ENCODE measurements at regions not wholly inside any gene's neighbourhood (a gene's known extent, or its start where the extent isn't known, plus 50 kb on each side); places are given as distances from the start of the nearest gene placed in this dataset.
A peak's percentile ranks its signal among the peaks of the same experiment; 100 is the strongest.

- WGBS (ENCODE audit: extremely low coverage, insufficient coverage, low lambda C conversion rate) = no CpG with 5 or more reads among the region's 12 CpGs
- DNase-seq = no peak
- H3K4me1 ChIP-seq (ENCODE audit: control insufficient read depth, low read depth, low read length) = no peaks in the 10 kb centered on the region
- no peak overlapping the region for H4K8ac ChIP-seq (ENCODE audit: low read depth, low read length)
- no peak overlapping the region for H2BK5ac ChIP-seq (ENCODE audit: low read length)
- H2AK5ac ChIP-seq (ENCODE audit: low read length) = no peak overlapping the region
- no peak overlapping the region for H3K9ac ChIP-seq (ENCODE audit: low read length)
- H3K56ac ChIP-seq (ENCODE audit: low read length) = no peak overlapping the region
- H3K4me3 ChIP-seq (ENCODE audit: low read length) = no peak overlapping the region
- no peaks in the 10 kb centered on the region for H3K36me3 ChIP-seq (ENCODE audit: control insufficient read depth, insufficient read depth, low read length)
- H2BK120ac ChIP-seq (ENCODE audit: low read depth, low read length) = no peak overlapping the region
- H3K79me2 ChIP-seq (ENCODE audit: control insufficient read depth, insufficient read depth, low read length) = no peaks in the 10 kb centered on the region
- H3K4me2 ChIP-seq (ENCODE audit: low read length) = no peak overlapping the region
- no peaks in the 10 kb centered on the region for H3K27me3 ChIP-seq (ENCODE audit: insufficient read depth, low read length, poor library complexity)
- H3K4ac ChIP-seq (ENCODE audit: low read depth, low read length) = no peak overlapping the region
- H3K79me1 ChIP-seq (ENCODE audit: low read length) = no peaks in the 10 kb centered on the region
- H3K23ac ChIP-seq (ENCODE audit: low read length) = no peak overlapping the region
- H3K27ac ChIP-seq (ENCODE audit: low read depth, low read length) = no peak overlapping the region
- H3K18ac ChIP-seq (ENCODE audit: low read length) = no peak overlapping the region
- H2BK15ac ChIP-seq (replicated peaks; ENCODE audit: low read depth) = no peak overlapping the region
- H4K5ac ChIP-seq (ENCODE audit: low read length) = no peak overlapping the region
These were observed 298.5 kb downstream of the BMP7 start for GRCh38 chr20:56967916-56968315.

GRCh38 chr20:56968376-56969048 lies 297.9 kb downstream of the BMP7 start:
- Histone ChIP-seq H3K36me3 (ENCODE audit: control insufficient read depth, insufficient read depth, low read length) (no peaks in the 10 kb centered on the region), H2BK15ac (replicated peaks; ENCODE audit: low read depth) (no peak overlapping the region), H3K9ac (ENCODE audit: low read length) (no peak overlapping the region), H4K8ac (ENCODE audit: low read depth, low read length) (no peak overlapping the region), H3K4me2 (ENCODE audit: low read length) (no peak overlapping the region), H4K5ac (ENCODE audit: low read length) (no peak overlapping the region), H2AK5ac (ENCODE audit: low read length) (no peak overlapping the region), H3K27me3 (ENCODE audit: insufficient read depth, low read length, poor library complexity) (no peaks in the 10 kb centered on the region), H3K27ac (ENCODE audit: low read depth, low read length) (no peak overlapping the region), H3K79me1 (ENCODE audit: low read length) (no peaks in the 10 kb centered on the region), H3K4me1 (ENCODE audit: control insufficient read depth, low read depth, low read length) (no peaks in the 10 kb centered on the region), H3K79me2 (ENCODE audit: control insufficient read depth, insufficient read depth, low read length) (no peaks in the 10 kb centered on the region), H2BK5ac (ENCODE audit: low read length) (no peak overlapping the region), H3K23ac (ENCODE audit: low read length) (no peak overlapping the region), H3K4me3 (ENCODE audit: low read length) (no peak overlapping the region), H2BK120ac (ENCODE audit: low read depth, low read length) (no peak overlapping the region), H3K18ac (ENCODE audit: low read length) (no peak overlapping the region), H3K56ac (ENCODE audit: low read length) (no peak overlapping the region), H3K4ac (ENCODE audit: low read depth, low read length) (no peak overlapping the region)
- no CpG with 5 or more reads among the region's 12 CpGs for WGBS (ENCODE audit: extremely low coverage, insufficient coverage, low lambda C conversion rate)
- no peak for DNase-seq

GRCh38 chr20:56974499-56975250 lies 291.8 kb downstream of the BMP7 start:
- H3K27me3 ChIP-seq (ENCODE audit: insufficient read depth, low read length, poor library complexity) = no peaks in the 10 kb centered on the region
- H3K79me1 ChIP-seq (ENCODE audit: low read length) = no peaks in the 10 kb centered on the region
- H3K23ac ChIP-seq (ENCODE audit: low read length) = no peak overlapping the region
- no peak overlapping the region for H2BK5ac ChIP-seq (ENCODE audit: low read length)
- no peak overlapping the region for H4K5ac ChIP-seq (ENCODE audit: low read length)
- H3K18ac ChIP-seq (ENCODE audit: low read length) = no peak overlapping the region
- H3K9ac ChIP-seq (ENCODE audit: low read length) = no peak overlapping the region
- H3K4me3 ChIP-seq (ENCODE audit: low read length) = no peak overlapping the region
- no peak overlapping the region for H2BK15ac ChIP-seq (replicated peaks; ENCODE audit: low read depth)
- H3K4me2 ChIP-seq (ENCODE audit: low read length) = no peak overlapping the region
- no peak overlapping the region for H3K4ac ChIP-seq (ENCODE audit: low read depth, low read length)
- peak; percentile 82 for DNase-seq
- H4K8ac ChIP-seq (ENCODE audit: low read depth, low read length) = no peak overlapping the region
- H3K4me1 ChIP-seq (ENCODE audit: control insufficient read depth, low read depth, low read length) = no peaks in the 10 kb centered on the region
- no peak overlapping the region for H2BK120ac ChIP-seq (ENCODE audit: low read depth, low read length)
- no peak overlapping the region for H3K27ac ChIP-seq (ENCODE audit: low read depth, low read length)
- no peak overlapping the region for H2AK5ac ChIP-seq (ENCODE audit: low read length)
- no peak overlapping the region for H3K56ac ChIP-seq (ENCODE audit: low read length)
- no peaks in the 10 kb centered on the region for H3K79me2 ChIP-seq (ENCODE audit: control insufficient read depth, insufficient read depth, low read length)
- no peaks in the 10 kb centered on the region for H3K36me3 ChIP-seq (ENCODE audit: control insufficient read depth, insufficient read depth, low read length)
- WGBS (ENCODE audit: extremely low coverage, insufficient coverage, low lambda C conversion rate) = no CpG with 5 or more reads among the region's 21 CpGs

- Histone ChIP-seq H3K79me2 (ENCODE audit: control insufficient read depth, insufficient read depth, low read length) (no peaks in the 10 kb centered on the region), H2BK15ac (replicated peaks; ENCODE audit: low read depth) (no peak overlapping the region), H3K4me3 (ENCODE audit: low read length) (no peak overlapping the region), H3K36me3 (ENCODE audit: control insufficient read depth, insufficient read depth, low read length) (no peaks in the 10 kb centered on the region), H4K8ac (ENCODE audit: low read depth, low read length) (no peak overlapping the region), H3K18ac (ENCODE audit: low read length) (no peak overlapping the region), H3K27ac (ENCODE audit: low read depth, low read length) (no peak overlapping the region), H3K27me3 (ENCODE audit: insufficient read depth, low read length, poor library complexity) (no peaks in the 10 kb centered on the region), H3K23ac (ENCODE audit: low read length) (no peak overlapping the region), H3K4me2 (ENCODE audit: low read length) (no peak overlapping the region), H3K56ac (ENCODE audit: low read length) (no peak overlapping the region), H2BK120ac (ENCODE audit: low read depth, low read length) (no peak overlapping the region), H3K4ac (ENCODE audit: low read depth, low read length) (no peak overlapping the region), H3K4me1 (ENCODE audit: control insufficient read depth, low read depth, low read length) (no peaks in the 10 kb centered on the region), H4K5ac (ENCODE audit: low read length) (no peak overlapping the region), H3K79me1 (ENCODE audit: low read length) (no peaks in the 10 kb centered on the region), H3K9ac (ENCODE audit: low read length) (no peak overlapping the region), H2BK5ac (ENCODE audit: low read length) (no peak overlapping the region), H2AK5ac (ENCODE audit: low read length) (no peak overlapping the region)
- no CpG with 5 or more reads among the region's 2 CpGs for WGBS (ENCODE audit: extremely low coverage, insufficient coverage, low lambda C conversion rate)
- DNase-seq = no peak
These were observed 290.6 kb downstream of the BMP7 start for GRCh38 chr20:56975838-56976237.

GRCh38 chr20:56976336-56976735 lies 290.1 kb downstream of the BMP7 start:
- no peaks in the 10 kb centered on the region for H3K79me2 ChIP-seq (ENCODE audit: control insufficient read depth, insufficient read depth, low read length)
- no peak overlapping the region for H2AK5ac ChIP-seq (ENCODE audit: low read length)
- no peak overlapping the region for H4K8ac ChIP-seq (ENCODE audit: low read depth, low read length)
- no peak overlapping the region for H2BK5ac ChIP-seq (ENCODE audit: low read length)
- no peak overlapping the region for H3K27ac ChIP-seq (ENCODE audit: low read depth, low read length)
- H3K56ac ChIP-seq (ENCODE audit: low read length) = no peak overlapping the region
- H3K18ac ChIP-seq (ENCODE audit: low read length) = no peak overlapping the region
- no peak overlapping the region for H3K4me3 ChIP-seq (ENCODE audit: low read length)
- no peaks in the 10 kb centered on the region for H3K79me1 ChIP-seq (ENCODE audit: low read length)
- H2BK120ac ChIP-seq (ENCODE audit: low read depth, low read length) = no peak overlapping the region
- no peak overlapping the region for H3K4ac ChIP-seq (ENCODE audit: low read depth, low read length)
- H2BK15ac ChIP-seq (replicated peaks; ENCODE audit: low read depth) = no peak overlapping the region
- no peak overlapping the region for H3K4me2 ChIP-seq (ENCODE audit: low read length)
- H3K9ac ChIP-seq (ENCODE audit: low read length) = no peak overlapping the region
- no peak overlapping the region for H4K5ac ChIP-seq (ENCODE audit: low read length)
- no peaks in the 10 kb centered on the region for H3K36me3 ChIP-seq (ENCODE audit: control insufficient read depth, insufficient read depth, low read length)
- no peak overlapping the region for H3K23ac ChIP-seq (ENCODE audit: low read length)
- no peak for DNase-seq
- H3K4me1 ChIP-seq (ENCODE audit: control insufficient read depth, low read depth, low read length) = no peaks in the 10 kb centered on the region
- no peaks in the 10 kb centered on the region for H3K27me3 ChIP-seq (ENCODE audit: insufficient read depth, low read length, poor library complexity)
- WGBS (ENCODE audit: extremely low coverage, insufficient coverage, low lambda C conversion rate) = no CpG with 5 or more reads among the region's 10 CpGs
